Right lobe of liver (tissue), 6 donors: ENCODE measurements at regions not wholly inside any gene's neighbourhood (a gene's known extent, or its start where the extent isn't known, plus 50 kb on each side); places are given as distances from the start of the nearest gene placed in this dataset.

ENCODE experiments used
- ATAC-seq, 4 donors: fragments of 200-7000 bp; cut with Tn5 transposase; one replicate each; pipeline ENCODE4 v1.9.1; 2020; ENCODE audit warnings: mild to moderate bottlenecking in 4 of 4, moderate library complexity in 4 of 4
- DNase-seq, 3 donors: peaks; one replicate each; pipeline ENCODE4 v3.0.0-alpha.2; 2020
- H3K27ac ChIP-seq, 3 donors: fragments of 200-600 bp; one replicate each; pipeline ENCODE4 v1.8.0; 2022
- H3K27me3 ChIP-seq, 2 donors: fragments of 200-600 bp; one replicate each; pipeline ENCODE4 v1.8.0; 2022
- H3K36me3 ChIP-seq, 4 donors: fragments of 200-600 bp; sonication (generic) in 1 of 4; one replicate each; pipeline versions ENCODE4 v1.5.1 to v1.8.0; 2017 to 2022; ENCODE audit warnings: control low read depth in 1 of 4
- H3K4me1 ChIP-seq, 4 donors: fragments of 200-600 bp; sonication (generic) in 1 of 4; one replicate each; pipeline versions ENCODE4 v1.5.1 to v1.8.0; 2017 to 2022; ENCODE audit warnings: control low read depth in 1 of 4
- H3K4me3 ChIP-seq, 3 donors: fragments of 200-600 bp; one replicate each; pipeline ENCODE4 v1.8.0; 2022
- H3K9me3 ChIP-seq, 4 donors: fragments of 200-600 bp; sonication (generic) in 1 of 4; one replicate each; pipeline versions ENCODE4 v1.5.1 to v1.8.0; 2017 to 2022; ENCODE audit warnings: control low read depth in 1 of 4
- POLR2A ChIP-seq: fragments of 450-650 bp; IDR thresholded peaks from one replicate; pipeline ENCODE4 v1.6.1; 2017; ENCODE audit warnings: antibody characterized with exemption, mild to moderate bottlenecking
- WGBS: methylation state at CpG from one replicate; pipeline ENCODE4 v1.1.6; 2018; ENCODE audit warnings: low coverage, low lambda C conversion rate; ENCODE audit not compliant: insufficient coverage; ENCODE audit errors: missing lambda C conversion rate; 5-methylcytosine and 5-hydroxymethylcytosine counted together
- intact Hi-C, 2 donors: fragments of 100-400 bp; cut with DNase I; formaldehyde crosslinking; loops; one replicate each; pipeline versions ENCODE4 v1.11.2 to v1.14.1; 2022
- TF ChIP-seq, protein P1 (sequence below), 4 donors: fragments of 200-600 bp in 3 of 4; fragments of 450-650 bp in 1 of 4; IDR thresholded peaks; one replicate each; pipeline versions ENCODE4 v1.5.1 to v1.8.0; 2016 to 2022; ENCODE audit warnings: antibody characterized with exemption in 4 of 4, mild to moderate bottlenecking in 2 of 4
- donor health status: DM: no; HTN: yes; CAD: no.
- donor health status: DM: no; HTN: no; CAD: no.
- donor health status: DM: no; HTN: no; CAD: no.
- donor health status: DM: no; HTN: yes; CAD: no.
- donor health status: DM: no; HTN: yes; CAD: no.

DNA sequence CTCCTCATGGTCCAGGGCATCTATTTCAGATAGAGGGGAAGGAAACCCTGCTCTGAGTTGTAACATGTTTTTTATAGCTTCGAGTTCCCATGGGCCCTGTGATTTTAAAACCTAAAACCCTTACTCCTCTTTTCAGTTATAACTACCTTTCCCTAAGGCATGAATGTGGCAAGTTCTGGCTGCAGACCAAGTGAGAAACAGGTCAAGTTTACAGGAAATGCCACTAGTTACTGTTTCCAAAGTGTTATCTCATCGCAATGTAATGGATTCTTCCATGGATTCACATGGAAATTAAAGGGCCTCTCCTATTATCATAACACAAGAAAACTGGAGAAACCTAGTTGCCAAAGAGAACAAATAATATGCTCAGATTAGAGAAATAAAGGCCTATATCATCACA, 574.5 kb upstream of the GRAMD2B start:
- ATAC-seq (no peak), DNase-seq (no peak)
- H3K4me3 ChIP-seq, result no peak overlapping the region
- no peaks in the 10 kb centered on the region for H3K9me3 ChIP-seq
- 63% methylated on average over 2 of the region's 2 CpGs for WGBS
- TF ChIP-seq, protein P1, sequence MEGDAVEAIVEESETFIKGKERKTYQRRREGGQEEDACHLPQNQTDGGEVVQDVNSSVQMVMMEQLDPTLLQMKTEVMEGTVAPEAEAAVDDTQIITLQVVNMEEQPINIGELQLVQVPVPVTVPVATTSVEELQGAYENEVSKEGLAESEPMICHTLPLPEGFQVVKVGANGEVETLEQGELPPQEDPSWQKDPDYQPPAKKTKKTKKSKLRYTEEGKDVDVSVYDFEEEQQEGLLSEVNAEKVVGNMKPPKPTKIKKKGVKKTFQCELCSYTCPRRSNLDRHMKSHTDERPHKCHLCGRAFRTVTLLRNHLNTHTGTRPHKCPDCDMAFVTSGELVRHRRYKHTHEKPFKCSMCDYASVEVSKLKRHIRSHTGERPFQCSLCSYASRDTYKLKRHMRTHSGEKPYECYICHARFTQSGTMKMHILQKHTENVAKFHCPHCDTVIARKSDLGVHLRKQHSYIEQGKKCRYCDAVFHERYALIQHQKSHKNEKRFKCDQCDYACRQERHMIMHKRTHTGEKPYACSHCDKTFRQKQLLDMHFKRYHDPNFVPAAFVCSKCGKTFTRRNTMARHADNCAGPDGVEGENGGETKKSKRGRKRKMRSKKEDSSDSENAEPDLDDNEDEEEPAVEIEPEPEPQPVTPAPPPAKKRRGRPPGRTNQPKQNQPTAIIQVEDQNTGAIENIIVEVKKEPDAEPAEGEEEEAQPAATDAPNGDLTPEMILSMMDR (IDR thresholded peaks at IDR 0.05), result no peak
- no peak for TF ChIP-seq POLR2A
- H3K27me3 ChIP-seq, result no peaks in the 10 kb centered on the region
- no peaks in the 10 kb centered on the region for H3K4me1 ChIP-seq
- H3K36me3 ChIP-seq, result no peaks in the 10 kb centered on the region
- intact Hi-C loops, result no loop called here
- no peak overlapping the region for H3K27ac ChIP-seq

DNA sequence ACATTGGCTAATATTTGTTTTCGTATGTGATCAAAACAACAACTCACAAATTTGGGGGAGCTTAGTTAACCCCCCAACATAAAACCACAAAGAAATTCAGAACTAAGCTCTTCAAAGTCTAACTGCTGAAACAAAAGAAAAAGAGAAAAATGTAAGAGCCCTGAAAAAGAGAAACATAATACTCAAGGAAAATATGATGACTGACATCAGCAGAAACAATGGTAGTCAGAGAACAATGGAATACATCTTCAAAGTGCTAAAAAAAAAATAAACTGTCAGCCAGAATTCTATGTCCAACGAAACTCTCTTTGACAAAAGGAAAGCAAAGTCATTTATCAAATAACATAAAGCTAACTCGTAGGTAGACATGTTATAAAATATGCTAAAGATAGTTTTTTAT, 566.3 kb upstream of the GRAMD2B start:
- H3K4me1 ChIP-seq, result no peaks in the 10 kb centered on the region
- TF ChIP-seq, protein P1 (IDR thresholded peaks at IDR 0.05), result no peak
- TF ChIP-seq POLR2A, result no peak
- intact Hi-C loops, result no loop called here
- DNase-seq, result no peak
- H3K4me3 ChIP-seq, result no peak overlapping the region
- ATAC-seq, result no peak
- no peaks in the 10 kb centered on the region for H3K9me3 ChIP-seq
- H3K27me3 ChIP-seq, result no peaks in the 10 kb centered on the region
- 40% methylated on average over 3 of the region's 3 CpGs for WGBS
- H3K36me3 ChIP-seq, result no peaks in the 10 kb centered on the region
- no peak overlapping the region for H3K27ac ChIP-seq

DNA sequence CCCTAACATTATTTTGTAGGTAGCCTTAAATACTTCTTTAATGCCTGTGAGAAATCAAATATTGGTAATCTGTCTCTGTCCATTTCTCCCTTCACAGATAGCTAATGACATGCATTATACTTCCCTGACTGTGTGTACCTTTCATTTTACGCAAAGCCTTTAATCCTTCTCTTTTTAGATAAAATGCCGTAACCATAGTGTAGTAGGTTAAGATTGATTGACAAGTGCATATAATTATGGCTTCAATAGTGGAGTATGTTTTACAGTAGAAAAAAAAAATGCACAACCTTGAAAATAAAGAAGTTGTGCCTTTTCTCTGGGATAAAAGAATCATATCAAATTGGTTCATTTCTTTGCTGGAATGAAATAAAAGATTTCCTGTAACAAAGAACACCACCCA, 559.6 kb upstream of the GRAMD2B start:
- no peaks in the 10 kb centered on the region for H3K27me3 ChIP-seq
- no peak for DNase-seq
- intact Hi-C loops, result no loop called here
- no peaks in the 10 kb centered on the region for H3K9me3 ChIP-seq
- no peak overlapping the region for H3K27ac ChIP-seq
- no peak for ATAC-seq
- no peak overlapping the region for H3K4me3 ChIP-seq
- TF ChIP-seq, protein P1 (IDR thresholded peaks at IDR 0.05), result no peak
- no peak for TF ChIP-seq POLR2A
- no peaks in the 10 kb centered on the region for H3K36me3 ChIP-seq
- H3K4me1 ChIP-seq, result no peaks in the 10 kb centered on the region
- WGBS, result 72% methylated on average over 2 of the region's 2 CpGs

DNA sequence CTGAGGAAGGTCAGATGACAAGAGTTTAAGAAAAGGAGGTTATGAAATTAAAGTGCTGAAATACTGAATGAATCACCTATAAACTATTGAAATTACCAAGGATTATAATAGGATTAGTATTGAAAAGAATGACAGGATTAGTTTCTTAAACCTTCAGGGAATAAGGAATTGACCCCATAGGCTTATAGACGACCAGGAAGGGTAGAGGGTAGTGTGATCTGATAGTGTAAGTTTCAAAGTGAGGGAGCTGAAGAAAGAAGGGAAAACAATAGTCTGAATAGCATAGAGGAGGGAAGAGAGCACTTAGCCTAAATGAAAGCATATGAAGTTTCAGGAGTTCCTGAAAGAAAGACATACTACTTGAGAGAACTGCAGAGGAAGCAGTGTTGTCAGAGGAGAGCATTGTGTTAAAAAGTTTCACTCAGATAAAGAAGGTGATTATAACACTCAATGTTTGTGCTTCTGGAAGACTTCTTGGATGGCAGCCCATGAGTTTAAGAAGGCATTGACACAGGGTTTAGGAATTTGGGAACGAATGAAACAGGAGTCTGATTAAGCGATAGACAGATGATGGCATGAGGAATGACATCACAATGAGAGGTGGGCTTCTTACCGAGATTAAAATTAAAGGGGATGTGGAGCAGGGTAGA, 557.9 kb upstream of the GRAMD2B start:
- Histone ChIP-seq H3K27me3 (no peaks in the 10 kb centered on the region), H3K27ac (no peak overlapping the region), H3K4me1 (no peaks in the 10 kb centered on the region), H3K4me3 (no peak overlapping the region), H3K36me3 (no peaks in the 10 kb centered on the region), H3K9me3 (no peaks in the 10 kb centered on the region)
- intact Hi-C loops, result no loop called here
- TF ChIP-seq, protein P1 (IDR thresholded peaks at IDR 0.05), result no peak
- TF ChIP-seq POLR2A, result no peak
- WGBS, result 33% methylated on average over 4 of the region's 4 CpGs
- DNase-seq (no peak), ATAC-seq (no peak)

DNA sequence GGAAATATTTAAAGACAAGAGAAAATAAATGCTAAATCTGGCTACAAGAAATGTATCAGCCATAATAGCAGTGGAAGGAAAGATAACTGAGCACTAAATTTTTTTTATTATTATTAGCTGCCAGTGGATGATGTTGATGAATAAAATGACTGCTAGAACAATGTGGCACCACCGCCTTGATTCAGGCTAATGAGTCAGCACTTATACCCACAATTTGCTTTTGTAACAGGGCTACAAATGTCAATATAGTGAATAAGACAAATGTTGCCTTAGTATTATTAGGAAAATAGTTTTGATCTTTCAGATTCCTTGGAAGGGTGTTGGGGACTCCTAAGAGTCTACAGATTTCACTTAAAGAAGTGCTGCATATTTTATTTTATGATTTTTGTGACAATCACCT, 555.2 kb upstream of the GRAMD2B start:
- Histone ChIP-seq H3K9me3 (no peaks in the 10 kb centered on the region), H3K4me1 (no peaks in the 10 kb centered on the region), H3K4me3 (no peak overlapping the region), H3K27ac (no peak overlapping the region), H3K36me3 (no peaks in the 10 kb centered on the region), H3K27me3 (no peaks in the 10 kb centered on the region)
- intact Hi-C loops, result no loop called here
- TF ChIP-seq, protein P1 (IDR thresholded peaks at IDR 0.05), result no peak
- no peak for TF ChIP-seq POLR2A
- DNase-seq (no peak), ATAC-seq (no peak)
- 67% methylated on average over 1 of the region's 1 CpG for WGBS
